ENCODE measurements at regions not wholly inside any gene's neighbourhood (a gene's known extent, or its start where the extent isn't known, plus 50 kb on each side); places are given as distances from the start of the nearest gene placed in this dataset.

DNA sequence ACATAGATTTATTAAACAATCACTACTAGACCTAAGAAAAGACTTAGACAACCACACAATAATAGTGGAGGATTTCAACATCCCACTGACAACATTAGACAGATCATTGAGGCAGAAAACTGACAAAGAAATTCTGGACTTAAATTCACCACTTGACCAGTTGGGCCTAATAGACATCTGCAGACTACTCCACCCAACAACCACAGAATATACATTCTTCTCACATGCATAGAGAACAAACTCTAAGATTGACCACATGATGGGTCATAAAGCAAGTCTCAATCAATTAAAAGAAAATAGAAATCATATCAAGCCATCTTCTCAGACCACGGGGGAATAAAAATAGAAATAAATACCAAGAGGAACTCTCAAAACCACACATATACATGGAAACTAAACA lies 136.7 kb upstream of the ARG1 start:
- H4K91ac ChIP-seq (replicated peaks; ENCODE audit: insufficient read length, low read length): no peak overlapping the region
- H3K36me3 ChIP-seq (ENCODE audit: control insufficient read depth in 2 of 4, insufficient read depth in 4 of 4, low read length in 3 of 4): no peaks in the 10 kb centered on the region
- H4K5ac ChIP-seq (ENCODE audit: insufficient read length, low read depth, low read length): no peak overlapping the region
- H2AFZ ChIP-seq (ENCODE audit: low read length): no peak overlapping the region
- H3K4me1 ChIP-seq (replicated peaks in 1 of 4; ENCODE audit: control insufficient read depth in 3 of 4, insufficient read depth in 4 of 4, low read length in 3 of 4): no peaks in the 10 kb centered on the region
- H3K27ac ChIP-seq (ENCODE audit: low read depth, low read length): no peak overlapping the region
- no peak overlapping the region for H3K18ac ChIP-seq (ENCODE audit: extremely low read depth, low read length)
- ChIA-PET CTCF (ENCODE audit: partially characterized antibody) (no interaction called here), POLR2A (ENCODE audit: partially characterized antibody) (no interaction called here)
- H3K14ac ChIP-seq (ENCODE audit: insufficient read length): no peak overlapping the region
- no peak overlapping the region for H2BK12ac ChIP-seq (ENCODE audit: low read depth, low read length)
- no peak overlapping the region for H2BK20ac ChIP-seq (ENCODE audit: low read length)
- H3K9me3 ChIP-seq (ENCODE audit: insufficient read depth in 2 of 2, low read depth in 1 of 2, low read length in 1 of 2): no peaks in the 10 kb centered on the region
- H3K4me3 ChIP-seq (ENCODE audit: extremely low read depth in 1 of 4, insufficient read depth in 2 of 4, low read depth in 3 of 4, low read length in 4 of 4): no peak overlapping the region
- no peak overlapping the region for H3K4ac ChIP-seq (replicated peaks; ENCODE audit: insufficient read length, low read depth, low read length)
- WGBS, 2 experiments (ENCODE audit: extremely low coverage in 1 of 2, insufficient coverage in 1 of 2, insufficient read length in 1 of 2, insufficient replicate concordance in 2 of 2, low coverage in 1 of 2, low lambda C conversion rate in 2 of 2, missing lambda C conversion rate in 1 of 2): 91% methylated on average over 1 of the region's 1 CpG; no CpG with 5 or more reads in 1 of the 2 experiments
- no peak for TF ChIP-seq ASH2L (IDR thresholded peaks at IDR 0.05; ENCODE audit: low read length)
- no peak for TF ChIP-seq CBX8 (IDR thresholded peaks at IDR 0.05; ENCODE audit: borderline replicate concordance, low read depth, low read length)
- TF ChIP-seq BRCA1 (IDR thresholded peaks at IDR 0.05; ENCODE audit: low read depth, low read length): no peak
- TF ChIP-seq RNF2 (IDR thresholded peaks at IDR 0.05; ENCODE audit: borderline replicate concordance, low read depth, low read length, missing control alignments, poor library complexity, severe bottlenecking): no peak
- TF ChIP-seq SIN3A (conservative IDR thresholded peaks at IDR 0.05 in 1 of 2, IDR thresholded peaks at IDR 0.05 in 1 of 2; ENCODE audit: low read depth in 1 of 2, low read length in 2 of 2): no peak
- no peak for TF ChIP-seq CHD1 (IDR thresholded peaks at IDR 0.05; ENCODE audit: low read depth, low read length)
- no peak for TF ChIP-seq SP1 (IDR thresholded peaks at IDR 0.05; ENCODE audit: low read depth, low read length)
- TF ChIP-seq JUN (IDR thresholded peaks at IDR 0.05; ENCODE audit: low read depth, low read length): no peak
- TF ChIP-seq, protein P1, sequence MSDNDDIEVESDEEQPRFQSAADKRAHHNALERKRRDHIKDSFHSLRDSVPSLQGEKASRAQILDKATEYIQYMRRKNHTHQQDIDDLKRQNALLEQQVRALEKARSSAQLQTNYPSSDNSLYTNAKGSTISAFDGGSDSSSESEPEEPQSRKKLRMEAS (IDR thresholded peaks at IDR 0.05): no peak
- no peak for TF ChIP-seq TCF12 (IDR thresholded peaks at IDR 0.05; ENCODE audit: low read depth, low read length)
- no peak for TF ChIP-seq RBBP5 (IDR thresholded peaks at IDR 0.05; ENCODE audit: borderline replicate concordance, low read depth, low read length)
- TF ChIP-seq USF2 (IDR thresholded peaks at IDR 0.05; ENCODE audit: low read length): no peak
- TF ChIP-seq MAFK (IDR thresholded peaks at IDR 0.05; ENCODE audit: low read depth, low read length): no peak
- TF ChIP-seq CEBPB (IDR thresholded peaks at IDR 0.05; ENCODE audit: low read depth, low read length): no peak
- no peak overlapping the region for H2BK120ac ChIP-seq (replicated peaks; ENCODE audit: low read depth, low read length)
- no peak overlapping the region for H3K9ac ChIP-seq (replicated peaks in 1 of 4; ENCODE audit: extremely low read depth in 1 of 4, low read depth in 3 of 4, low read length in 3 of 4)
- H3K79me1 ChIP-seq (ENCODE audit: low read depth, low read length): no peaks in the 10 kb centered on the region
- H4K8ac ChIP-seq (ENCODE audit: extremely low read depth, insufficient read depth, low read length): no peak overlapping the region
- DNase-seq (ENCODE audit: low read depth in 1 of 2, low spot score in 2 of 2): no peak
- no peak overlapping the region for H3K4me2 ChIP-seq (ENCODE audit: insufficient read depth in 1 of 2, low read depth in 2 of 2, low read length in 2 of 2)
- H3K79me2 ChIP-seq (ENCODE audit: control insufficient read depth in 1 of 2, insufficient read depth in 2 of 2, low read length in 2 of 2): no peaks in the 10 kb centered on the region
- H2BK5ac ChIP-seq (ENCODE audit: low read depth, low read length): no peak overlapping the region
- no peaks in the 10 kb centered on the region for H3K23me2 ChIP-seq (ENCODE audit: low read depth, low read length)
- no peaks in the 10 kb centered on the region for H4K20me1 ChIP-seq (replicated peaks in 1 of 2; ENCODE audit: control insufficient read depth in 1 of 2, insufficient read depth in 2 of 2, low read length in 2 of 2)
- H3K56ac ChIP-seq (replicated peaks; ENCODE audit: insufficient read length, low read depth, low read length): no peak overlapping the region
- no peak overlapping the region for H2BK15ac ChIP-seq (ENCODE audit: low read length)
- H3K27me3 ChIP-seq (replicated peaks in 1 of 4; ENCODE audit: control insufficient read depth in 3 of 4, extremely low read depth in 1 of 4, insufficient read depth in 3 of 4, low read length in 3 of 4): no peaks in the 10 kb centered on the region
- no peak for FAIRE-seq
- no peak overlapping the region for H3K23ac ChIP-seq (ENCODE audit: insufficient read length)
- H2AK5ac ChIP-seq (ENCODE audit: low read depth, low read length): no peak overlapping the region
